RWPE2 (cell line): ENCODE measurements at regions not wholly inside any gene's neighbourhood (a gene's known extent, or its start where the extent isn't known, plus 50 kb on each side); places are given as distances from the start of the nearest gene placed in this dataset.

Source experiments
- ATAC-seq: fragments of 200-7000 bp; cut with Tn5 transposase; 3 replicates; pipeline ENCODE4 v1.9.1; 2021; ENCODE audit warnings: low read depth
- DNase-seq: peaks from one replicate; pipeline ENCODE4 v3.0.0-alpha.2; 2020; ENCODE audit warnings: low spot score
- H3K27ac ChIP-seq: fragments of 450-650 bp; 2 replicates; pipeline ENCODE4 v1.5.1; 2017; ENCODE audit warnings: mild to moderate bottlenecking; ENCODE audit not compliant: poor library complexity, severe bottlenecking
- H3K27me3 ChIP-seq: fragments of 250-450 bp; sonication (Bioruptor Pico); 2 replicates; pipeline ENCODE4 v1.5.1; 2021; ENCODE audit warnings: mild to moderate bottlenecking, moderate library complexity; ENCODE audit not compliant: insufficient read depth, poor library complexity, severe bottlenecking
- H3K36me3 ChIP-seq: fragments of 250-450 bp; sonication (Bioruptor Pico); 2 replicates; pipeline ENCODE4 v1.5.1; 2020; ENCODE audit warnings: low read depth, mild to moderate bottlenecking, moderate library complexity
- H3K4me1 ChIP-seq: fragments of 250-450 bp; sonication (Bioruptor Pico); 2 replicates; pipeline ENCODE4 v1.5.1; 2021; ENCODE audit warnings: mild to moderate bottlenecking, moderate library complexity; ENCODE audit not compliant: insufficient read depth, poor library complexity, severe bottlenecking
- H3K4me3 ChIP-seq: fragments of 250-450 bp; sonication (Bioruptor Pico); 2 replicates; pipeline ENCODE4 v1.5.1; 2021; ENCODE audit warnings: mild to moderate bottlenecking, moderate library complexity; ENCODE audit not compliant: severe bottlenecking
- H3K9me3 ChIP-seq: fragments of 250-450 bp; sonication (Bioruptor Pico); 2 replicates; pipeline ENCODE4 v1.5.1; 2021; ENCODE audit warnings: mild to moderate bottlenecking, moderate library complexity; ENCODE audit not compliant: severe bottlenecking
- TF ChIP-seq, protein P1 (sequence below): fragments of 450-650 bp; IDR thresholded peaks from one replicate; pipeline ENCODE4 v1.5.1; 2017; ENCODE audit warnings: mild to moderate bottlenecking, moderate library complexity; ENCODE audit not compliant: poor library complexity, severe bottlenecking

DNA sequence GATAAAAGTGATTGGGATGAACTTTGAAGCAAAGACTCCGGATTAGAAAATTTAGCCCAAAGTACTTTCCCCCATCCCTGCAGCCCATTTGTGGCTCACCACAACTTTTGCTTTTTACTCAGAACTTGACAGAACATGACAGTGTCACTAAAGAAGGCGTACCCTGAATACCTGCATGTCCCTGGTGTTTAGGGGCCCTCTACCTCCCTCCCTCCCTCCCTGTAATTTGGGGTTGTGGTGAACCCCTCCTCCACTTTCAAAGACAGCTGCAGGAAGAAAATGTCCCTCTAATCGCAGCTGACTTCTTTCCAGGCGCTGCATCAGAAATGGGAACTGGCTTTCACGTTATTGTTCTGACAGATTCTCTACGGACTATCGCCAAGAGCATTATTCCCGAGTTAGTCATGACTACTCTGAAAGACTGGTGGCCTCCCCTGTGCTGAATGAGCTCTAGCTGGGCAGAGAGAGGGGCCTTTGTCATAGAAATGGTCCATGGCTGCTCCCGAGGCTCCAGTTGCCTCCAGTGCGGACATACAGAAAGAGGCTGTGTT, 93.2 kb upstream of the ARHGEF3 start:
- H3K27ac ChIP-seq, result no peak overlapping the region
- no peaks in the 10 kb centered on the region for H3K9me3 ChIP-seq
- DNase-seq (no peak), ATAC-seq (no peak)
- H3K27me3 ChIP-seq, result no peaks in the 10 kb centered on the region
- no peaks in the 10 kb centered on the region for H3K36me3 ChIP-seq
- TF ChIP-seq, protein P1, sequence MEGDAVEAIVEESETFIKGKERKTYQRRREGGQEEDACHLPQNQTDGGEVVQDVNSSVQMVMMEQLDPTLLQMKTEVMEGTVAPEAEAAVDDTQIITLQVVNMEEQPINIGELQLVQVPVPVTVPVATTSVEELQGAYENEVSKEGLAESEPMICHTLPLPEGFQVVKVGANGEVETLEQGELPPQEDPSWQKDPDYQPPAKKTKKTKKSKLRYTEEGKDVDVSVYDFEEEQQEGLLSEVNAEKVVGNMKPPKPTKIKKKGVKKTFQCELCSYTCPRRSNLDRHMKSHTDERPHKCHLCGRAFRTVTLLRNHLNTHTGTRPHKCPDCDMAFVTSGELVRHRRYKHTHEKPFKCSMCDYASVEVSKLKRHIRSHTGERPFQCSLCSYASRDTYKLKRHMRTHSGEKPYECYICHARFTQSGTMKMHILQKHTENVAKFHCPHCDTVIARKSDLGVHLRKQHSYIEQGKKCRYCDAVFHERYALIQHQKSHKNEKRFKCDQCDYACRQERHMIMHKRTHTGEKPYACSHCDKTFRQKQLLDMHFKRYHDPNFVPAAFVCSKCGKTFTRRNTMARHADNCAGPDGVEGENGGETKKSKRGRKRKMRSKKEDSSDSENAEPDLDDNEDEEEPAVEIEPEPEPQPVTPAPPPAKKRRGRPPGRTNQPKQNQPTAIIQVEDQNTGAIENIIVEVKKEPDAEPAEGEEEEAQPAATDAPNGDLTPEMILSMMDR, result no peak
- H3K4me1 ChIP-seq, result no peaks in the 10 kb centered on the region
- no peak overlapping the region for H3K4me3 ChIP-seq

DNA sequence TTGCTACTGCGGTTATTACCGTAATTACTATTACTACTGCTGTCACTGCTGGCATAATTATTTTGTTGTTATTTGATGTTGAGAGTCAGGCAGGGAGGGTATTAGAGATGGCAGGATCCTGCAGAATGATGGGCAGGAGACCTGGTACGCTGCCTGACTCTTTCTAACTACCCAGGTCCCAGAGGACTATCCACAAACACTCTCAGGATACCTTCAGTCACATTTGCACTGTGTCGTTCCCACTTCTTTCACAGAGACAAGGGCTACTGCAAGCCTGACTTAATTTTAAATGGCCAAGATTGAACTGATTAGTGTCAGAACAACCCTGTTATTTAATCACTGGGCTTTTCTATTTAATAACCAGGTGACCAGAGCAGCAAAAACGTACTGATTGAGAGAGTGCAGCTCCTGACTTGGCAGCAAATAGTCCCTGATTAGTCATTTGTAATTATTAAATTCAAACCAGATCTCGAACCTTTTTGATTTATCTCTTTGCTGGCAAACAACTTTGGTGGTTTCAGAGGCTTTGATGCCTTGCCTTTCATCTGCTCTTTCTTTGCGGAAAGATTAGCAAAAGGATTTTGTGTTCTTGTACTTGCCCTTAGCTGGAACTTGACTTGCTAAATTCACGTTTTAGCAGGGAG, 88.8 kb upstream of the ARHGEF3 start:
- DNase-seq (no peak), ATAC-seq (no peak)
- H3K27me3 ChIP-seq, result no peaks in the 10 kb centered on the region
- H3K36me3 ChIP-seq, result no peaks in the 10 kb centered on the region
- H3K27ac ChIP-seq, result no peak overlapping the region
- no peak overlapping the region for H3K4me3 ChIP-seq
- no peaks in the 10 kb centered on the region for H3K9me3 ChIP-seq
- no peaks in the 10 kb centered on the region for H3K4me1 ChIP-seq
- TF ChIP-seq, protein P1, result no peak

- Histone ChIP-seq H3K4me1 (no peaks in the 10 kb centered on the region), H3K27ac (no peak overlapping the region), H3K4me3 (no peak overlapping the region), H3K36me3 (no peaks in the 10 kb centered on the region), H3K9me3 (no peaks in the 10 kb centered on the region), H3K27me3 (no peaks in the 10 kb centered on the region)
- TF ChIP-seq, protein P1, result no peak
- no peak for ATAC-seq
- no peak for DNase-seq
These were observed 87.4 kb upstream of the ARHGEF3 start for GRCh38 chr3:56889131-56889530.

- Histone ChIP-seq H3K27me3 (no peaks in the 10 kb centered on the region), H3K27ac (no peak overlapping the region), H3K9me3 (no peaks in the 10 kb centered on the region), H3K4me3 (no peak overlapping the region), H3K4me1 (no peaks in the 10 kb centered on the region), H3K36me3 (no peaks in the 10 kb centered on the region)
- TF ChIP-seq, protein P1, result no peak
- no peak for ATAC-seq
- DNase-seq, result no peak
These were observed 85.8 kb upstream of the ARHGEF3 start for GRCh38 chr3:56887402-56888025.

- DNase-seq (no peak), ATAC-seq (no peak)
- Histone ChIP-seq H3K4me1 (no peaks in the 10 kb centered on the region), H3K27ac (no peak overlapping the region), H3K4me3 (no peak overlapping the region), H3K27me3 (no peaks in the 10 kb centered on the region), H3K36me3 (no peaks in the 10 kb centered on the region), H3K9me3 (no peaks in the 10 kb centered on the region)
- TF ChIP-seq, protein P1, result no peak
These were observed 84.6 kb upstream of the ARHGEF3 start for GRCh38 chr3:56886314-56886713.
